ENCODE measurements at regions not wholly inside any gene's neighbourhood (a gene's known extent, or its start where the extent isn't known, plus 50 kb on each side); places are given as distances from the start of the nearest gene placed in this dataset.
A peak's percentile ranks its signal among the peaks of the same experiment; 100 is the strongest.
"Not testable (repeated sequence)": the region's sequence is repeated elsewhere in the genome, so short reads cannot be mapped to it uniquely, and the experiment has no call there.

DNA sequence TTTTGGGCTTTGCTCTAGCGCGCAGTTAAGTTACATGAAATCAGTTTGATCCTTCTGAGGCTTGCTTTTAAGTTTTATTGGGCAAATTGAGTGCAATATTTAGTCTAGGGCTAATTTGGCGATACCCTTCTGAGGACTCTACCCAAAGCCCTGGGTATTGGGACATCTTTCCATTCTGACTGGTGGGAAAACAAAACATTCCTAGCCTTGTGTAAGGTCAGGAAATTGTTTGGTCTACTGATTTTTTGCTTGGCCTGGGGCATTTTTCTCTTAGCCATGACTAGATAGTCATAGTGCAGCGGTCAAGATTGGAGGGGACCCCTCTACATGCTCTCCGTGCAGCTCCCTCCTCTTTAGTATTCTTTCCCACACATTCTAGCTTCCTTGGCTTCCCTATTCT lies 189.6 kb upstream of the PTGFR start:
- no peak for DNase-seq

DNA sequence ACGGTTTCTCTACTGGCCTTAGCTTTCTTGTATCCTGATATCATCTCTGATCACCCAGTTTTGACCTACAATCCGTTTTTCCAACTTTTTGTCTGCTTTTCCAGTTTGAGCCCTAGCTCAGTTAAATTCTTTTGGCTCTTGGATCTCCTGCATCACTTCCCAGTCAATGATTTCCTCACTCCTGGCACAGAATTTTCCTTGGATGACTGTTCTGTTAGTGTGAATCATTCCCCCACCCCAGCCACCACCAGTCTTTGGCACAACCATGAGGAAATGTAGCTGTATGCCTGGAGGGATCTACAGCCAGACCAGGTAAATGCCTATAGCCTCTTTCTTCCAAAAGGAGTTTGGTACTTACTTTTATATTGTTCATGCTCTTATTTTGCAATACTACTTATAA lies 187.2 kb upstream of the PTGFR start:
- no peak for DNase-seq

GRCh38 chr1:78304341-78304740 lies 186.4 kb upstream of the PTGFR start:
- no peak for DNase-seq

DNA sequence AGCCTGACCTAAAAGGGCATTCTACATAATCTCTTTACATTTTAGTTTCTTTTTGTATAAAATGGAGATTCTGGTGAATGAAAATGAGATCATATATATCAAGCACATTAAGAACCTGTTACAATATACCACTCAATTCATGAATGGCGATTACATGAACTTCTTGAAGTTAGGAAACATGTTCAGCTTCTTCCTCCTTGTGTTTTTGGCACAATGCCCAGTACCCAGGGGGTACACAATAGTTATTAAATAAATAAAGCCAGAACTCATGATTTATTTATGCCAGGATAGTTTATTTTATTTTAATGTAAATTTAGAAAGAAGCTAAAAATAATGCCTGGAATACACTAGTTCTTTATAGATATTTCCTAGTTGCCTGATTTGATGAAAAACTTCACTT lies 186.0 kb upstream of the PTGFR start:
- no peak for DNase-seq

DNA sequence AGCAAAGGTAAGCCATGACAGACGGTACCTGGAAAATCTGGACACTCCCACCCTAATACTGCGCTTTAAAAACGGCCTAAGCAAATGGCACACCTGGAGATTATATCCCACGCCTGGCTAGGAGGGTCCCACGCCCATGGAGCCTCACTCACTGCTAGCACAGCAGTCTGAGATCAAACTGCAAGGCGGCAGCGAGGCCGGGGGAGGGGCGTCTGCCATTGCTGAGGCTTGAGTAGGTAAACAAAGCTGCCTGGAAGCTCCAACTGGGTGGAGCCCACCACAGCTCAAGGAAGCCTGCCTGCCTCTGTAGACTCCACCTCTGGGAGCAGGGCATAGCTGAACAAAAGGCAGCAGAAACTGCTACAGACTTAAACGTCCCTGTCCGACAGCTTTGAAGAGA lies 180.5 kb upstream of the PTGFR start:
- not testable (repeated sequence) for DNase-seq

DNA sequence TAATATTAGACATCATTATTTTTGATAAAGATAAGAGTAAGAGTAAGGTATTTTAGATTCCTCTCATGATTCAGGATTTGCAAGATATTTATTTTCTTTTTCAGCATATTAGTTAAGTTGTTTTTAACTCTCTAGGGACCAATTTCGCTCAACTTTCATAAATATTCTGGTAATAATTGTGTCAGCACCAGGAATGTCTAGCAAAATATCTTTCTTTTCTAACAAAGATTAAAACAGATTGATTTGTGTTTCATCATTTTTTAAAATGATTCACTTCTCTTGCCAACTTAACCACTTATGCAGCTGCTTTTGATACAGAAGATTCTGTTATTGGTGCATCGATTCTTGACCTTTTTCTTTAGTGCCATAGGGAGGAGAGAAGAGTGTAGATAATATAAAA lies 172.8 kb upstream of the PTGFR start:
- no peak for DNase-seq

GRCh38 chr1:78319603-78320002 lies 171.2 kb upstream of the PTGFR start:
- DNase-seq = no peak

- DNase-seq = no peak
These were observed 167.7 kb upstream of the PTGFR start for GRCh38 chr1:78322928-78323680.

- DNase-seq = no peak
These were observed 165.5 kb upstream of the PTGFR start for GRCh38 chr1:78325293-78325692.

DNA sequence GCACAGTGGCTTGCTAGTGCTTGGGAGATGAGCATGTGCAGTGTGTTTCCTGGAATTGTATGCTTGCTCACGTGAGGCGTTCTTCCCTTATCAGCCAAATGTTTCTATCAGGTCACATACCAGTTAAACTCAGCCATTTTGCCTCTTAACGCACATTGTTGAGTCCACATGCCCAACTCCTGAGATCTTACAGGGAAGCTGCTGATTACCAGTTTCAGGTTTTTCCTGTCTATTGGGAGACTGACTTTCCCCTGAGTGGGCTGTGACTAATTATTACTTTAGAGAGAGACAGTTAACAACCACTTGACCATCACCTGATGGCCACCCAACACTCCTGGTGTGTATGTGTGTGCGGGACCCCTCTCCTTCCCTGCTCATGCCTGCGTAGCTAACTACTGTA lies 161.3 kb upstream of the PTGFR start:
- DNase-seq = no peak

DNA sequence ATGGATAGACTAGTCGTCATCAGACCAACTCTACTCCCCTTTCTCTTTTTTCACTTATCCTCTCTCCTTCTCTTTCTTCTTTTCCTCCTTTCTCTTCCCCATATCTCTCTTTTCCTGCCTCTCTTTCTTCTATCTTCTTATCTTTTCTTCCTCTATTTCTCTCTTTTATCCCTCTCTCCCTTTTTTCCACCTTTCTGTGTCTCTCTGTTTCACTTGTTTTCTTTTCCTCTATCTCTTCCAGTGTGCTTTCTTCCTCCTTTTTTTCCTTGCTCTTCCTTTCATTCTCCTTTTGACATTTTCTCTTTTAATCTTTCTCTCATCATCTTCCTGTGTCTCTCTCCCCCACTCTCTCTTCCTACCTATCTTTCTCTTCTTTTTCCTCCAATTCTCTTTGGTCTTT lies 159.0 kb upstream of the PTGFR start:
- no peak for DNase-seq

DNA sequence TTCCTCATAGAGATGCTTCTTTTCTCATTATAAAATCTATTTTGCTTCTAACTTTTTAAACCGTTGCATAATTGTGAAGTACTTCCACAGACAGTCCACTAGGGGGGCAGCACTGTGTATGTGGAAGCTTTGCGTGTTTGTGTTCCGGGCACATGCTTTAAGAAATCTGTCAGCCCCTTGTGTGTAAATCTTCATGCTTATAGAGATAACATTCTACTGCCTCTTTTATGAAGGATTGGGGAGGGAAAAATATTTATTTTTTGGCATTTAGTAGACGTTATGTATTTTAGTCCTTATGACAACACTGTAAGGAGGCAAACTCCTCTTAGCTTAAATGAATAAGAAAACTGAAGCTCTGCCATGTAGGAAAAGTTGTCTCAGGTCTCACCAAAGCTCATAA lies 157.3 kb upstream of the PTGFR start:
- DNase-seq = peak; percentile 10

- no peak for DNase-seq
These were observed 156.7 kb upstream of the PTGFR start for GRCh38 chr1:78334114-78334513.

DNA sequence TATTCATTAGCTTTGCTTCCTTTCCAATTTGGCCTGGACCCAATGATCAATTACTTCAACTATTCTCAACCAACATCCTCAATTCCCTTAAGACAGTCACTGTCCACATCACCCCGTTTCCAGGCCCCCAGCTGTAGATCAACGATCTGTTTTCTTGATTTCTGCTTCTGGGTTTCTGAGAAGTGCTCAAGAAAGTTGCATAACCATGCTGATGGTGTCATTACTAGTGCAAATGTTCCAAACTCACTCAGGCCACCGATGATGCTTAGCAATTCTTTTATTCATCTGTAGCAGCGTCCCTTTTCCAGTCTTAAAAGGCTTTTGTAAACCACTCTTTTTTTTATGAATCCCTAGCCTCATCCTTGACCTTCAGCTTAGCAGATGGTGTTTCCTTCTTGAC lies 155.8 kb upstream of the PTGFR start:
- DNase-seq = no peak

GRCh38 chr1:78336751-78337150 lies 154.0 kb upstream of the PTGFR start:
- not testable (repeated sequence) for DNase-seq

DNA sequence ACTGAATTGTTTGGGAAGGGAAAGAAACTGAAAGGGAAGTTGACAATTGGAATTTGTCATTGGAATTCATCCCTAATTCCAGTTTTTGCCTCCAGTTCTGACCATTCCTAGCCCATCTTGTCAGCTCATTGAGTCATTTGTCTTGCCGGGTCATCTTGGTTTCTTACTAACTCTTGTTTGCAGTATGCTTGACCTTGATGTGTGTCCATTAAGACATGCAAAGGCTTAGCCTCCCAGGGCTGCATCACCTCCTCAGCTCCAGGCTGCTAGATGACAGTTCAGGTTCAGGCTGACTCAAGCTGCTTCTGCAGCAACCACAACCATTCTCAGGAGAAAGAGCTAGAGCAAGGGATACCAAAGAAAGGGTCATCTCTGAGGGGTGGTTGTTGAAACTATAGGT lies 151.3 kb upstream of the PTGFR start:
- no peak for DNase-seq

- DNase-seq = no peak
These were observed 150.8 kb upstream of the PTGFR start for GRCh38 chr1:78340006-78340405.

GRCh38 chr1:78348496-78349284 lies 142.1 kb upstream of the PTGFR start:
- DNase-seq = no peak

DNA sequence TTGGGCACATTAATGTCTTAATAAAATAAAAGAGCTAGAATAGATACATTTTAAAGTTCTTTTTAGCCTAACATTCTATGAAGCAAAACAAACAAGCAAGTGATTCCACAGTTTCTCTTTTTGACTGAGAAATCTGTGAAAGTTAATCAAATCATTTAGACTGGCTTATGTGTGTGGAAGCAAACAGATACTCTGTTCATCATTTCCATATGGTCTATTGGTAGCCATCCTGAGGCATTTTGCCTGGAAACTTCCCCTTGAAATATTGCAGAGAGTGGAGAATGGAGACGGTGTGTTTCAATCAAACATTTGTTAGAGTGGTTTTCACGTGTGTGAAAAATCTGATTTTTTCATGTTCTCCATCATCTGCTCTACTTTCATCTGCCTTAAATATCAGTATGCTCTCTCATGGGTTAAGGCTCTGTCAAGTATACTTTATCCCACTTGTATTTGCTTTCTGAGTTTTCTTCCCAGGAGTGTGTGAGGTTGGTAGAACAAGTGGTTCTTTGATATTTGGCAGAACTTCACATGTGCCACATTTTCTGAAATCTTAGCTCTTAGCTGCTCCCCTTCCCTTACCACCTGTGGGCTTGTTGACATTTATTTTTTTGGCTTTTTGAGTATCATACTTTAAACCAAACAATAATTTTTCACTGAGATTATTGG lies 139.1 kb upstream of the PTGFR start:
- DNase-seq = no peak

- no peak for DNase-seq
These were observed 135.1 kb upstream of the PTGFR start for GRCh38 chr1:78355656-78356055.

GRCh38 chr1:78358165-78358564 lies 132.6 kb upstream of the PTGFR start:
- no peak for DNase-seq

GRCh38 chr1:78359666-78360065 lies 131.1 kb upstream of the PTGFR start:
- DNase-seq = no peak

- no peak for DNase-seq
These were observed 130.2 kb upstream of the PTGFR start for GRCh38 chr1:78360584-78360983.

DNA sequence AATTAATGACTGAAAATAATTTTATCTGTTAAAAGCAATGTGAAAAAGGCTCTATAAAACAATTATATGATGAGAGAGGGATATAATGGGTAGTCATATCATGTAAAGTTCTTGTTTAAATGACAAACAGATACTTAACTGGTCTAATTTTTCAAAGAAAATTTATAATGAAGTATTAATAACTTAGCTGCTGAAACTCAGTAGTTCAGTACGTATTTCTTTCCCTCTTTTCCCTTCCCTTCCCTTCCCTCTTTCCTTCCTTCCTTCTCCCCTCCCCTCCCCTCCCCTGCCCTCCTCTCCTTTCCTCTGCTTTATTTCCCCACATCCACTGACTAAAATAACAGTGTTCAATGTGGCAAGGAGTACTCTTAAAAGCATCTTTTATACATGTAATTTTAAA lies 123.1 kb upstream of the PTGFR start:
- no peak for DNase-seq
